ENCODE measurements at regions not wholly inside any gene's neighbourhood (a gene's known extent, or its start where the extent isn't known, plus 50 kb on each side); places are given as distances from the start of the nearest gene placed in this dataset.

GRCh38 chr4:3372264-3372932 lies 69.4 kb upstream of the HGFAC start:
- no peak for TF ChIP-seq CTCF (IDR thresholded peaks at IDR 0.05)
- no peak for TF ChIP-seq POLR2A (IDR thresholded peaks at IDR 0.05)
